Breast epithelium (tissue), 4 donors: ENCODE measurements at regions not wholly inside any gene's neighbourhood (a gene's known extent, or its start where the extent isn't known, plus 50 kb on each side); places are given as distances from the start of the nearest gene placed in this dataset.

Source experiments
- DNase-seq, 2 donors: peaks; one replicate each; pipeline ENCODE4 v3.0.0-alpha.2; 2019; ENCODE audit warnings: low spot score in 2 of 2
- H3K27ac ChIP-seq, 2 donors: fragments of 200-600 bp; sonication (generic) in 1 of 2; one replicate each; pipeline ENCODE4 v1.5.1; 2016 to 2019; ENCODE audit warnings: mild to moderate bottlenecking in 1 of 2
- H3K27me3 ChIP-seq, 2 donors: fragments of 200-600 bp; sonication (generic) in 1 of 2; one replicate each; pipeline versions ENCODE4 v1.5.1 to v1.6.0; 2017 to 2019; ENCODE audit warnings: control low read depth in 1 of 2, mild to moderate bottlenecking in 1 of 2
- H3K36me3 ChIP-seq: fragments of 200-600 bp; one replicate; pipeline ENCODE4 v1.5.1; 2019
- H3K4me1 ChIP-seq, 2 donors: fragments of 200-600 bp; sonication (generic); one replicate each; pipeline ENCODE4 v1.5.1; 2016 to 2019; ENCODE audit warnings: control low read depth in 1 of 2
- H3K4me3 ChIP-seq, 3 donors: fragments of 200-600 bp; sonication (generic); 1 replicate in 2 of 3; 2 replicates in 1 of 3; pipeline ENCODE4 v1.5.1; 2016 to 2019; ENCODE audit warnings: mild to moderate bottlenecking in 3 of 3, moderate library complexity in 2 of 3
- H3K9me3 ChIP-seq, 2 donors: fragments of 200-600 bp; sonication (generic) in 1 of 2; one replicate each; pipeline ENCODE4 v1.5.1; 2016 to 2019; ENCODE audit warnings: control low read depth in 1 of 2
- CTCF ChIP-seq, 3 donors: fragments of 450-650 bp; IDR thresholded peaks; one replicate each; pipeline ENCODE4 v1.5.1; 2016 to 2017; ENCODE audit warnings: antibody characterized with exemption in 3 of 3, mild to moderate bottlenecking in 3 of 3, moderate library complexity in 3 of 3
- POLR2A ChIP-seq: fragments of 450-650 bp; IDR thresholded peaks from one replicate; pipeline ENCODE4 v1.6.1; 2016; ENCODE audit warnings: antibody characterized with exemption, mild to moderate bottlenecking, moderate library complexity
- POLR2AphosphoS5 ChIP-seq, 3 donors: sonication (generic); formaldehyde crosslinking; IDR thresholded peaks; one replicate each; pipeline ENCODE4 v1.6.1; 2017; ENCODE audit warnings: antibody characterized with exemption in 3 of 3
- intact Hi-C: fragments of 100-400 bp; cut with DNase I; formaldehyde crosslinking; loops from one replicate; pipeline ENCODE4 v1.15.1; 2023; ENCODE audit warnings: low total_unique reads

GRCh38 chr14:105850853-105851581 lies 324.6 kb downstream of the TMEM121 start:
- peak in 1 of 2 donors; percentile 4 for DNase-seq
- no peak for TF ChIP-seq POLR2AphosphoS5 (IDR thresholded peaks at IDR 0.05)
- TF ChIP-seq CTCF (IDR thresholded peaks at IDR 0.05), result no peak
- no peak for TF ChIP-seq POLR2A
- intact Hi-C loops, result no loop called here
- H3K36me3 ChIP-seq, result no peaks in the 10 kb centered on the region
- no peak overlapping the region for H3K4me3 ChIP-seq
- H3K27ac ChIP-seq, result no peak overlapping the region
- H3K27me3 ChIP-seq, result peaks cover 0 to under 1% of the 10 kb centered on the region in 2 donors
- H3K4me1 ChIP-seq, result no peaks in the 10 kb centered on the region
- H3K9me3 ChIP-seq, result peaks cover 1 to 11% of the 10 kb centered on the region in 2 donors

- intact Hi-C loops, result no loop called here
- Histone ChIP-seq H3K27me3 (no peaks in the 10 kb centered on the region), H3K9me3 (peaks cover 0 to 11% of the 10 kb centered on the region in 2 donors), H3K36me3 (no peaks in the 10 kb centered on the region), H3K27ac (no peak overlapping the region), H3K4me3 (no peak overlapping the region), H3K4me1 (no peaks in the 10 kb centered on the region)
- peak in 1 of 2 donors; percentile 2 for DNase-seq
- no peak for TF ChIP-seq POLR2A
Observed at GRCh38 chr14:105851716-105852377, 325.5 kb downstream of the TMEM121 start.

GRCh38 chr14:105852378-105853088 lies 326.1 kb downstream of the TMEM121 start:
- intact Hi-C loops, result no loop called here
- no peak overlapping the region for H3K27ac ChIP-seq
- H3K9me3 ChIP-seq, result peaks cover 6 to 7% of the 10 kb centered on the region in 2 donors
- H3K36me3 ChIP-seq, result no peaks in the 10 kb centered on the region
- no peaks in the 10 kb centered on the region for H3K27me3 ChIP-seq
- no peaks in the 10 kb centered on the region for H3K4me1 ChIP-seq
- DNase-seq, result peak; percentile 6 to 31
- H3K4me3 ChIP-seq, result no peak overlapping the region
- no peak for TF ChIP-seq POLR2A

GRCh38 chr14:105853089-105853906 lies 326.9 kb downstream of the TMEM121 start:
- Histone ChIP-seq H3K27ac (no peak overlapping the region), H3K4me1 (no peaks in the 10 kb centered on the region), H3K36me3 (no peaks in the 10 kb centered on the region), H3K27me3 (no peaks in the 10 kb centered on the region), H3K4me3 (no peak overlapping the region), H3K9me3 (peaks cover 0 to 14% of the 10 kb centered on the region in 2 donors)
- intact Hi-C loops, result no loop called here
- DNase-seq, result peak; percentile 7 to 38
- no peak for TF ChIP-seq POLR2AphosphoS5 (IDR thresholded peaks at IDR 0.05)

GRCh38 chr14:105853907-105854599 lies 327.7 kb downstream of the TMEM121 start:
- no peak overlapping the region for H3K4me3 ChIP-seq
- H3K36me3 ChIP-seq, result no peaks in the 10 kb centered on the region
- H3K9me3 ChIP-seq, result peaks cover 0 to 14% of the 10 kb centered on the region in 2 donors
- no peaks in the 10 kb centered on the region for H3K27me3 ChIP-seq
- TF ChIP-seq POLR2AphosphoS5 (IDR thresholded peaks at IDR 0.05) (no peak), POLR2A (no peak), CTCF (IDR thresholded peaks at IDR 0.05) (no peak)
- no peaks in the 10 kb centered on the region for H3K4me1 ChIP-seq
- H3K27ac ChIP-seq, result no peak overlapping the region
- DNase-seq, result no peak
- intact Hi-C loops, result no loop called here
